D721Med (cell line): ENCODE measurements at regions not wholly inside any gene's neighbourhood (a gene's known extent, or its start where the extent isn't known, plus 50 kb on each side); places are given as distances from the start of the nearest gene placed in this dataset.
"Not testable (repeated sequence)": the region's sequence is repeated elsewhere in the genome, so short reads cannot be mapped to it uniquely, and the experiment has no call there.

ENCODE experiments used
- DNase-seq: peaks from one replicate; pipeline ENCODE4 v3.0.0; 2011; ENCODE audit warnings: low spot score; ENCODE audit not compliant: insufficient read length
- FAIRE-seq: peaks from 2 replicates; lab custom pipeline; 2011; peaks lifted over from hg19 to GRCh38; lab: Jason Lieb, UNC
- CTCF ChIP-seq: IDR thresholded peaks from 2 replicates; pipeline ENCODE4 v1.5.1; 2012; ENCODE audit warnings: mild to moderate bottlenecking, control low read depth; ENCODE audit not compliant: insufficient read depth; ENCODE audit errors: missing control alignments

- TF ChIP-seq CTCF = no peak
- FAIRE-seq (no peak), DNase-seq (no peak)
Measured at GRCh38 chr3:72033666-72034428, 248.9 kb upstream of the PROK2 start.

- no peak for TF ChIP-seq CTCF
- FAIRE-seq = no peak
- no peak for DNase-seq
Measured at GRCh38 chr3:72032441-72033135, 247.6 kb upstream of the PROK2 start.

GRCh38 chr3:72031581-72031980, 246.6 kb upstream of the PROK2 start:
- DNase-seq = no peak
- no peak for TF ChIP-seq CTCF
- FAIRE-seq = no peak

- DNase-seq, FAIRE-seq: not testable (repeated sequence)
Measured at GRCh38 chr3:72030296-72030695, 245.3 kb upstream of the PROK2 start.

GRCh38 chr3:72028726-72029125, 243.8 kb upstream of the PROK2 start:
- DNase-seq, FAIRE-seq: not testable (repeated sequence)

- not testable (repeated sequence) for FAIRE-seq, DNase-seq
Measured at GRCh38 chr3:72028307-72028706, 243.4 kb upstream of the PROK2 start.

- DNase-seq, FAIRE-seq: not testable (repeated sequence)
Measured at GRCh38 chr3:72027728-72028127, 242.8 kb upstream of the PROK2 start.

GRCh38 chr3:72022027-72022426, 237.1 kb upstream of the PROK2 start:
- FAIRE-seq (no peak), DNase-seq (no peak)
- no peak for TF ChIP-seq CTCF

- FAIRE-seq (no peak), DNase-seq (no peak)
- no peak for TF ChIP-seq CTCF
Measured at GRCh38 chr3:72021531-72021930, 236.6 kb upstream of the PROK2 start.
